SK-N-SH (cell line): ENCODE measurements at regions not wholly inside any gene's neighbourhood (a gene's known extent, or its start where the extent isn't known, plus 50 kb on each side); places are given as distances from the start of the nearest gene placed in this dataset.

Experiments
- EP300 ChIP-seq, 2 experiments: IDR thresholded peaks; 2 replicates each; pipeline versions ENCODE4 v1.4.0 to v1.6.1; 2012; ENCODE audit warnings: borderline replicate concordance in 1 of 2, low read depth in 1 of 2, low read length in 1 of 2
- FOSL2 ChIP-seq: IDR thresholded peaks from 2 replicates; pipeline ENCODE4 v1.4.0; 2012; ENCODE audit warnings: low read depth, mild to moderate bottlenecking, moderate library complexity, borderline replicate concordance
- GATA2 ChIP-seq: sonication (generic); formaldehyde crosslinking; IDR thresholded peaks from 2 replicates; pipeline ENCODE4 v1.5.0; 2020; ENCODE audit warnings: mild to moderate bottlenecking, missing genetic modification reagents
- NRF1 ChIP-seq: IDR thresholded peaks from 2 replicates; pipeline ENCODE4 v1.6.1; 2012; ENCODE audit warnings: low read depth, mild to moderate bottlenecking, low read length
- POLR2AphosphoS5 ChIP-seq: IDR thresholded peaks from 2 replicates; pipeline ENCODE4 v1.6.1; 2012; ENCODE audit warnings: low read depth, low read length
- RAD21 ChIP-seq: IDR thresholded peaks from 2 replicates; pipeline ENCODE4 v1.6.1; 2012; ENCODE audit warnings: mild to moderate bottlenecking, low read length
- RCOR1 ChIP-seq: fragments of 150-350 bp; IDR thresholded peaks from 2 replicates; pipeline ENCODE4 v1.6.1; 2017; ENCODE audit warnings: antibody characterized with exemption, low read length
- TAF1 ChIP-seq: IDR thresholded peaks from 2 replicates; pipeline ENCODE4 v1.6.1; 2012; ENCODE audit warnings: low read depth, mild to moderate bottlenecking, low read length, moderate library complexity, borderline replicate concordance
- YY1 ChIP-seq: IDR thresholded peaks from 2 replicates; pipeline ENCODE4 v1.4.0; 2012; ENCODE audit warnings: low read depth, mild to moderate bottlenecking
- TF ChIP-seq, protein P1 (sequence below): fragments of 150-350 bp; IDR thresholded peaks from 2 replicates; pipeline ENCODE4 v1.6.1; 2016; ENCODE audit warnings: mild to moderate bottlenecking, low read depth, low read length
- TF ChIP-seq, protein P2 (sequence below): fragments of 200-600 bp; sonication (generic); IDR thresholded peaks from 2 replicates; pipeline ENCODE4 v1.6.1; 2017; ENCODE audit warnings: antibody characterized with exemption, mild to moderate bottlenecking, moderate library complexity
- TF ChIP-seq, protein P3 (sequence below): IDR thresholded peaks from 2 replicates; pipeline ENCODE4 v1.6.1; 2012; ENCODE audit warnings: mild to moderate bottlenecking, low read depth, low read length, moderate library complexity
- TF ChIP-seq, protein P4 (sequence below): IDR thresholded peaks from 2 replicates; pipeline ENCODE4 v1.4.0; 2012; ENCODE audit warnings: low read depth, borderline replicate concordance

DNA sequence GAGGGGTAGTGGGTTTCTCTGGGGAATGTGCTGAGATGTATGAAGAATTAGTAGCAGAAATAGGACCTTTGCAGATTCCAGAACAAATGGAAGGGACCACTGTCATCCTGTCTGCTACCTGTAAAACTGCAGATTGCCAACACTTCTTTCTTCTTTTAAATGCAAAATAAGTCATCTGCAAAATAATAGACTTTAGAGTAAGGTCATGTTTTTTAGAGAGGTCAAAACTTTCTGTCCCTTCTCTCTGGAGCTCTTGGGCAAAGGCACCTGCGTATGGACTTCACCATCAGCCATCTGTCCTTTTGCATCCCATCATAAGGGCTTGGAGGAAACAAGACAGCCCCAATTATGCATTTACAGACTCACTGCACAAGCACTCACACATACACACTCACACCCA, 121.1 kb upstream of the PPARGC1A start:
- TF ChIP-seq POLR2AphosphoS5 (no peak), EP300 (IDR thresholded peaks at IDR 0.05; ENCODE audit: borderline replicate concordance in 1 of 2, low read depth in 1 of 2, low read length in 1 of 2) (no peak), RCOR1 (no peak), TAF1 (no peak), RAD21 (no peak), FOSL2 (no peak), GATA2 (CRISPR knock-in tag) (no peak), YY1 (no peak), NRF1 (no peak)
- TF ChIP-seq, protein P1, sequence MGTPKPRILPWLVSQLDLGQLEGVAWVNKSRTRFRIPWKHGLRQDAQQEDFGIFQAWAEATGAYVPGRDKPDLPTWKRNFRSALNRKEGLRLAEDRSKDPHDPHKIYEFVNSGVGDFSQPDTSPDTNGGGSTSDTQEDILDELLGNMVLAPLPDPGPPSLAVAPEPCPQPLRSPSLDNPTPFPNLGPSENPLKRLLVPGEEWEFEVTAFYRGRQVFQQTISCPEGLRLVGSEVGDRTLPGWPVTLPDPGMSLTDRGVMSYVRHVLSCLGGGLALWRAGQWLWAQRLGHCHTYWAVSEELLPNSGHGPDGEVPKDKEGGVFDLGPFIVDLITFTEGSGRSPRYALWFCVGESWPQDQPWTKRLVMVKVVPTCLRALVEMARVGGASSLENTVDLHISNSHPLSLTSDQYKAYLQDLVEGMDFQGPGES, result no peak
- TF ChIP-seq, protein P2, sequence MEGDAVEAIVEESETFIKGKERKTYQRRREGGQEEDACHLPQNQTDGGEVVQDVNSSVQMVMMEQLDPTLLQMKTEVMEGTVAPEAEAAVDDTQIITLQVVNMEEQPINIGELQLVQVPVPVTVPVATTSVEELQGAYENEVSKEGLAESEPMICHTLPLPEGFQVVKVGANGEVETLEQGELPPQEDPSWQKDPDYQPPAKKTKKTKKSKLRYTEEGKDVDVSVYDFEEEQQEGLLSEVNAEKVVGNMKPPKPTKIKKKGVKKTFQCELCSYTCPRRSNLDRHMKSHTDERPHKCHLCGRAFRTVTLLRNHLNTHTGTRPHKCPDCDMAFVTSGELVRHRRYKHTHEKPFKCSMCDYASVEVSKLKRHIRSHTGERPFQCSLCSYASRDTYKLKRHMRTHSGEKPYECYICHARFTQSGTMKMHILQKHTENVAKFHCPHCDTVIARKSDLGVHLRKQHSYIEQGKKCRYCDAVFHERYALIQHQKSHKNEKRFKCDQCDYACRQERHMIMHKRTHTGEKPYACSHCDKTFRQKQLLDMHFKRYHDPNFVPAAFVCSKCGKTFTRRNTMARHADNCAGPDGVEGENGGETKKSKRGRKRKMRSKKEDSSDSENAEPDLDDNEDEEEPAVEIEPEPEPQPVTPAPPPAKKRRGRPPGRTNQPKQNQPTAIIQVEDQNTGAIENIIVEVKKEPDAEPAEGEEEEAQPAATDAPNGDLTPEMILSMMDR, result no peak
- TF ChIP-seq, protein P3, sequence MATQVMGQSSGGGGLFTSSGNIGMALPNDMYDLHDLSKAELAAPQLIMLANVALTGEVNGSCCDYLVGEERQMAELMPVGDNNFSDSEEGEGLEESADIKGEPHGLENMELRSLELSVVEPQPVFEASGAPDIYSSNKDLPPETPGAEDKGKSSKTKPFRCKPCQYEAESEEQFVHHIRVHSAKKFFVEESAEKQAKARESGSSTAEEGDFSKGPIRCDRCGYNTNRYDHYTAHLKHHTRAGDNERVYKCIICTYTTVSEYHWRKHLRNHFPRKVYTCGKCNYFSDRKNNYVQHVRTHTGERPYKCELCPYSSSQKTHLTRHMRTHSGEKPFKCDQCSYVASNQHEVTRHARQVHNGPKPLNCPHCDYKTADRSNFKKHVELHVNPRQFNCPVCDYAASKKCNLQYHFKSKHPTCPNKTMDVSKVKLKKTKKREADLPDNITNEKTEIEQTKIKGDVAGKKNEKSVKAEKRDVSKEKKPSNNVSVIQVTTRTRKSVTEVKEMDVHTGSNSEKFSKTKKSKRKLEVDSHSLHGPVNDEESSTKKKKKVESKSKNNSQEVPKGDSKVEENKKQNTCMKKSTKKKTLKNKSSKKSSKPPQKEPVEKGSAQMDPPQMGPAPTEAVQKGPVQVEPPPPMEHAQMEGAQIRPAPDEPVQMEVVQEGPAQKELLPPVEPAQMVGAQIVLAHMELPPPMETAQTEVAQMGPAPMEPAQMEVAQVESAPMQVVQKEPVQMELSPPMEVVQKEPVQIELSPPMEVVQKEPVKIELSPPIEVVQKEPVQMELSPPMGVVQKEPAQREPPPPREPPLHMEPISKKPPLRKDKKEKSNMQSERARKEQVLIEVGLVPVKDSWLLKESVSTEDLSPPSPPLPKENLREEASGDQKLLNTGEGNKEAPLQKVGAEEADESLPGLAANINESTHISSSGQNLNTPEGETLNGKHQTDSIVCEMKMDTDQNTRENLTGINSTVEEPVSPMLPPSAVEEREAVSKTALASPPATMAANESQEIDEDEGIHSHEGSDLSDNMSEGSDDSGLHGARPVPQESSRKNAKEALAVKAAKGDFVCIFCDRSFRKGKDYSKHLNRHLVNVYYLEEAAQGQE, result no peak
- TF ChIP-seq, protein P4, sequence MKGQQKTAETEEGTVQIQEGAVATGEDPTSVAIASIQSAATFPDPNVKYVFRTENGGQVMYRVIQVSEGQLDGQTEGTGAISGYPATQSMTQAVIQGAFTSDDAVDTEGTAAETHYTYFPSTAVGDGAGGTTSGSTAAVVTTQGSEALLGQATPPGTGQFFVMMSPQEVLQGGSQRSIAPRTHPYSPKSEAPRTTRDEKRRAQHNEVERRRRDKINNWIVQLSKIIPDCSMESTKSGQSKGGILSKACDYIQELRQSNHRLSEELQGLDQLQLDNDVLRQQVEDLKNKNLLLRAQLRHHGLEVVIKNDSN, result no peak
